OCI-LY1 (cell line): ENCODE measurements at regions not wholly inside any gene's neighbourhood (a gene's known extent, or its start where the extent isn't known, plus 50 kb on each side); places are given as distances from the start of the nearest gene placed in this dataset.

Experiments
- CTCF ChIP-seq: fragments of 200-600 bp; sonication (generic), shearing (Covaris generic); IDR thresholded peaks from 2 replicates; pipeline ENCODE4 v1.5.1; 2017; ENCODE audit warnings: mild to moderate bottlenecking, antibody characterized with exemption, low read length, moderate library complexity, mixed read lengths
- EZH2 ChIP-seq: fragments of 200-600 bp; sonication (generic), shearing (Covaris generic); IDR thresholded peaks from 2 replicates; pipeline ENCODE4 v1.8.0; 2017; ENCODE audit warnings: borderline replicate concordance, mixed run types, mild to moderate bottlenecking, antibody characterized with exemption, low read length, moderate library complexity, mixed read lengths

- no peak for TF ChIP-seq EZH2
- TF ChIP-seq CTCF: no peak
Measured at GRCh38 chr10:125256026-125256425, 95.7 kb upstream of the CTBP2 start.
